ENCODE measurements at regions not wholly inside any gene's neighbourhood (a gene's known extent, or its start where the extent isn't known, plus 50 kb on each side); places are given as distances from the start of the nearest gene placed in this dataset.

DNA sequence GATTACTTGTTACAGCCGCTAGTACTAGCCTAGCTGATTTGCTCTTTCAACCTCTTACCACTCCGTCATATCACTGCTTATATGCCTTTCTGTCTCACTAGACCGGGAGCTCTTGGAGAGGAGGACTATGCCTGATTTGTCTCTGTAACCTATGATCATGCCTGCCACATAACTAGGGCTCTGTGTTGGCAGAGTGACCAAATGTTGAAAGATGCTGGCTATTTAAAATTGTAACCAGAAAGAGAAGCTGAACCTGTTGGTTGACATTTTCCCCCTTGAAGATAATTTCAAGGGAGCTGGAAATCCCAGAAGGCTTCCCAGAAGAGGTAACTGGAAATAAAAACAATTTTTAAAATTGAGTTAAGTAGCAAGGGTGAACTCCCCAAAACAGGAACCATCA lies 124.1 kb upstream of the MYCN start:
- TF ChIP-seq, protein P1, sequence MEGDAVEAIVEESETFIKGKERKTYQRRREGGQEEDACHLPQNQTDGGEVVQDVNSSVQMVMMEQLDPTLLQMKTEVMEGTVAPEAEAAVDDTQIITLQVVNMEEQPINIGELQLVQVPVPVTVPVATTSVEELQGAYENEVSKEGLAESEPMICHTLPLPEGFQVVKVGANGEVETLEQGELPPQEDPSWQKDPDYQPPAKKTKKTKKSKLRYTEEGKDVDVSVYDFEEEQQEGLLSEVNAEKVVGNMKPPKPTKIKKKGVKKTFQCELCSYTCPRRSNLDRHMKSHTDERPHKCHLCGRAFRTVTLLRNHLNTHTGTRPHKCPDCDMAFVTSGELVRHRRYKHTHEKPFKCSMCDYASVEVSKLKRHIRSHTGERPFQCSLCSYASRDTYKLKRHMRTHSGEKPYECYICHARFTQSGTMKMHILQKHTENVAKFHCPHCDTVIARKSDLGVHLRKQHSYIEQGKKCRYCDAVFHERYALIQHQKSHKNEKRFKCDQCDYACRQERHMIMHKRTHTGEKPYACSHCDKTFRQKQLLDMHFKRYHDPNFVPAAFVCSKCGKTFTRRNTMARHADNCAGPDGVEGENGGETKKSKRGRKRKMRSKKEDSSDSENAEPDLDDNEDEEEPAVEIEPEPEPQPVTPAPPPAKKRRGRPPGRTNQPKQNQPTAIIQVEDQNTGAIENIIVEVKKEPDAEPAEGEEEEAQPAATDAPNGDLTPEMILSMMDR (conservative IDR thresholded peaks at IDR 0.05; ENCODE audit: low read depth in 2 of 2): no peak
- TF ChIP-seq, protein P2, sequence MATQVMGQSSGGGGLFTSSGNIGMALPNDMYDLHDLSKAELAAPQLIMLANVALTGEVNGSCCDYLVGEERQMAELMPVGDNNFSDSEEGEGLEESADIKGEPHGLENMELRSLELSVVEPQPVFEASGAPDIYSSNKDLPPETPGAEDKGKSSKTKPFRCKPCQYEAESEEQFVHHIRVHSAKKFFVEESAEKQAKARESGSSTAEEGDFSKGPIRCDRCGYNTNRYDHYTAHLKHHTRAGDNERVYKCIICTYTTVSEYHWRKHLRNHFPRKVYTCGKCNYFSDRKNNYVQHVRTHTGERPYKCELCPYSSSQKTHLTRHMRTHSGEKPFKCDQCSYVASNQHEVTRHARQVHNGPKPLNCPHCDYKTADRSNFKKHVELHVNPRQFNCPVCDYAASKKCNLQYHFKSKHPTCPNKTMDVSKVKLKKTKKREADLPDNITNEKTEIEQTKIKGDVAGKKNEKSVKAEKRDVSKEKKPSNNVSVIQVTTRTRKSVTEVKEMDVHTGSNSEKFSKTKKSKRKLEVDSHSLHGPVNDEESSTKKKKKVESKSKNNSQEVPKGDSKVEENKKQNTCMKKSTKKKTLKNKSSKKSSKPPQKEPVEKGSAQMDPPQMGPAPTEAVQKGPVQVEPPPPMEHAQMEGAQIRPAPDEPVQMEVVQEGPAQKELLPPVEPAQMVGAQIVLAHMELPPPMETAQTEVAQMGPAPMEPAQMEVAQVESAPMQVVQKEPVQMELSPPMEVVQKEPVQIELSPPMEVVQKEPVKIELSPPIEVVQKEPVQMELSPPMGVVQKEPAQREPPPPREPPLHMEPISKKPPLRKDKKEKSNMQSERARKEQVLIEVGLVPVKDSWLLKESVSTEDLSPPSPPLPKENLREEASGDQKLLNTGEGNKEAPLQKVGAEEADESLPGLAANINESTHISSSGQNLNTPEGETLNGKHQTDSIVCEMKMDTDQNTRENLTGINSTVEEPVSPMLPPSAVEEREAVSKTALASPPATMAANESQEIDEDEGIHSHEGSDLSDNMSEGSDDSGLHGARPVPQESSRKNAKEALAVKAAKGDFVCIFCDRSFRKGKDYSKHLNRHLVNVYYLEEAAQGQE (IDR thresholded peaks at IDR 0.05; ENCODE audit: unreplicated experiment): no peak
- no peak for TF ChIP-seq ZNF331 (CRISPR knock-in tag; IDR thresholded peaks at IDR 0.05; ENCODE audit: low read depth)
- TF ChIP-seq EZH2 (IDR thresholded peaks at IDR 0.05; ENCODE audit: low read depth, unreplicated experiment): no peak
- no peak for TF ChIP-seq EZH2phosphoT487 (IDR thresholded peaks at IDR 0.05; ENCODE audit: unreplicated experiment)
- TF ChIP-seq JUNB (IDR thresholded peaks at IDR 0.05; ENCODE audit: unreplicated experiment): no peak
- TF ChIP-seq CREB1 (CRISPR knock-in tag; IDR thresholded peaks at IDR 0.05; ENCODE audit: low read depth): no peak
- TF ChIP-seq, protein P3, sequence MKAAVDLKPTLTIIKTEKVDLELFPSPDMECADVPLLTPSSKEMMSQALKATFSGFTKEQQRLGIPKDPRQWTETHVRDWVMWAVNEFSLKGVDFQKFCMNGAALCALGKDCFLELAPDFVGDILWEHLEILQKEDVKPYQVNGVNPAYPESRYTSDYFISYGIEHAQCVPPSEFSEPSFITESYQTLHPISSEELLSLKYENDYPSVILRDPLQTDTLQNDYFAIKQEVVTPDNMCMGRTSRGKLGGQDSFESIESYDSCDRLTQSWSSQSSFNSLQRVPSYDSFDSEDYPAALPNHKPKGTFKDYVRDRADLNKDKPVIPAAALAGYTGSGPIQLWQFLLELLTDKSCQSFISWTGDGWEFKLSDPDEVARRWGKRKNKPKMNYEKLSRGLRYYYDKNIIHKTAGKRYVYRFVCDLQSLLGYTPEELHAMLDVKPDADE (IDR thresholded peaks at IDR 0.05): no peak
- TF ChIP-seq POLR2AphosphoS5 (IDR thresholded peaks at IDR 0.05; ENCODE audit: low read depth): no peak
- TF ChIP-seq ZNF114 (CRISPR knock-in tag; IDR thresholded peaks at IDR 0.05): no peak

Data from GM23338 (cell line).